Astrocyte (in vitro differentiated cells and primary cell): ENCODE measurements at regions not wholly inside any gene's neighbourhood (a gene's known extent, or its start where the extent isn't known, plus 50 kb on each side); places are given as distances from the start of the nearest gene placed in this dataset.

Experiments
- EZH2 ChIP-seq: IDR thresholded peaks from 2 replicates; pipeline ENCODE4 v1.6.1; 2012; ENCODE audit warnings: mild to moderate bottlenecking, low read length, inconsistent platforms; ENCODE audit not compliant: insufficient read depth
- TF ChIP-seq, protein P1 (sequence below): IDR thresholded peaks from 2 replicates; pipeline ENCODE4 v1.5.1; 2011; ENCODE audit warnings: low read depth, mild to moderate bottlenecking, inconsistent platforms, low read length, moderate library complexity; ENCODE audit not compliant: insufficient read depth

GRCh38 chr4:38387819-38388218 is 276.2 kb upstream of the KLF3 start:
- TF ChIP-seq, protein P1, sequence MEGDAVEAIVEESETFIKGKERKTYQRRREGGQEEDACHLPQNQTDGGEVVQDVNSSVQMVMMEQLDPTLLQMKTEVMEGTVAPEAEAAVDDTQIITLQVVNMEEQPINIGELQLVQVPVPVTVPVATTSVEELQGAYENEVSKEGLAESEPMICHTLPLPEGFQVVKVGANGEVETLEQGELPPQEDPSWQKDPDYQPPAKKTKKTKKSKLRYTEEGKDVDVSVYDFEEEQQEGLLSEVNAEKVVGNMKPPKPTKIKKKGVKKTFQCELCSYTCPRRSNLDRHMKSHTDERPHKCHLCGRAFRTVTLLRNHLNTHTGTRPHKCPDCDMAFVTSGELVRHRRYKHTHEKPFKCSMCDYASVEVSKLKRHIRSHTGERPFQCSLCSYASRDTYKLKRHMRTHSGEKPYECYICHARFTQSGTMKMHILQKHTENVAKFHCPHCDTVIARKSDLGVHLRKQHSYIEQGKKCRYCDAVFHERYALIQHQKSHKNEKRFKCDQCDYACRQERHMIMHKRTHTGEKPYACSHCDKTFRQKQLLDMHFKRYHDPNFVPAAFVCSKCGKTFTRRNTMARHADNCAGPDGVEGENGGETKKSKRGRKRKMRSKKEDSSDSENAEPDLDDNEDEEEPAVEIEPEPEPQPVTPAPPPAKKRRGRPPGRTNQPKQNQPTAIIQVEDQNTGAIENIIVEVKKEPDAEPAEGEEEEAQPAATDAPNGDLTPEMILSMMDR: no peak
- TF ChIP-seq EZH2: no peak
